Suprapubic skin (tissue), 4 donors: ENCODE measurements at regions not wholly inside any gene's neighbourhood (a gene's known extent, or its start where the extent isn't known, plus 50 kb on each side); places are given as distances from the start of the nearest gene placed in this dataset.

Experiments
- CTCF ChIP-seq, 2 donors: fragments of 200-600 bp in 1 of 2; fragments of 450-650 bp in 1 of 2; sonication (generic) in 1 of 2; IDR thresholded peaks; one replicate each; pipeline ENCODE4 v1.5.1; 2016 to 2019; ENCODE audit warnings: antibody characterized with exemption in 2 of 2, mild to moderate bottlenecking in 1 of 2, moderate library complexity in 1 of 2
- EP300 ChIP-seq: sonication (generic); formaldehyde crosslinking; IDR thresholded peaks from one replicate; pipeline ENCODE4 v1.6.1; 2017; ENCODE audit warnings: antibody characterized with exemption
- POLR2AphosphoS5 ChIP-seq, 3 donors: sonication (generic); formaldehyde crosslinking; IDR thresholded peaks; one replicate each; pipeline ENCODE4 v1.6.1; 2017; ENCODE audit warnings: antibody characterized with exemption in 3 of 3

GRCh38 chr2:235106874-235107639 is 155.2 kb downstream of the SH3BP4 start:
- TF ChIP-seq CTCF (IDR thresholded peaks at IDR 0.05) (peak in 1 of 2 donors; percentile 54), EP300 (no peak), POLR2AphosphoS5 (IDR thresholded peaks at IDR 0.05) (no peak)
